Small intestine (tissue), 7 donors: ENCODE measurements at regions not wholly inside any gene's neighbourhood (a gene's known extent, or its start where the extent isn't known, plus 50 kb on each side); places are given as distances from the start of the nearest gene placed in this dataset.
"Not testable (repeated sequence)": the region's sequence is repeated elsewhere in the genome, so short reads cannot be mapped to it uniquely, and the experiment has no call there.

Experiments
- DNase-seq, 2 donors: peaks; one replicate each; pipeline versions ENCODE4 v3.0.0 to v3.0.0-alpha.2; 2013
- FAIRE-seq: peaks from 2 replicates; lab custom pipeline; 2012; peaks lifted over from hg19 to GRCh38; lab: Jason Lieb, UNC
- H3K27ac ChIP-seq, 3 donors: one replicate each; pipeline ENCODE4 v1.5.1; 2013; ENCODE audit warnings: low read length in 2 of 3, mild to moderate bottlenecking in 2 of 3, control low read depth in 1 of 3, inconsistent platforms in 1 of 3, low read depth in 1 of 3, moderate library complexity in 1 of 3
- H3K27me3 ChIP-seq, 3 donors: one replicate each; pipeline ENCODE4 v1.6.1; 2013; ENCODE audit warnings: low read length in 3 of 3, inconsistent platforms in 1 of 3; ENCODE audit not compliant: control insufficient read depth in 3 of 3, insufficient read depth in 3 of 3
- H3K36me3 ChIP-seq, 3 donors: one replicate each; pipeline ENCODE4 v1.6.1; 2013; ENCODE audit warnings: low read length in 3 of 3, inconsistent platforms in 1 of 3, low read depth in 1 of 3, mild to moderate bottlenecking in 1 of 3, moderate library complexity in 1 of 3; ENCODE audit not compliant: control insufficient read depth in 3 of 3, insufficient read depth in 2 of 3
- H3K4me1 ChIP-seq, 3 donors: one replicate each; pipeline ENCODE4 v1.6.1; 2013; ENCODE audit warnings: low read length in 2 of 3, inconsistent platforms in 1 of 3, low read depth in 1 of 3, mild to moderate bottlenecking in 1 of 3, moderate library complexity in 1 of 3; ENCODE audit not compliant: control insufficient read depth in 3 of 3, insufficient read depth in 2 of 3
- H3K4me3 ChIP-seq, 3 donors: one replicate each; pipeline ENCODE4 v1.5.1; 2013; ENCODE audit warnings: low read length in 3 of 3, control low read depth in 1 of 3, inconsistent platforms in 1 of 3, low read depth in 1 of 3, mild to moderate bottlenecking in 1 of 3, moderate library complexity in 1 of 3
- H3K9me3 ChIP-seq, 2 donors: one replicate each; pipeline ENCODE4 v1.6.1; 2013; ENCODE audit warnings: low read depth in 1 of 2, low read length in 1 of 2; ENCODE audit not compliant: control insufficient read depth in 2 of 2, insufficient read depth in 1 of 2
- WGBS, 3 donors: extraction: QIAGEN DNeasy Blood & Tissue Kit; methylation state at CpG; one replicate each; pipeline ENCODE4 v1.1.7; 2013; 5-methylcytosine and 5-hydroxymethylcytosine counted together
- donor health status: healthy with polysubstance abuse.
- donor health status: control.
- donor health status: control.
- donor health status: Bipolar disorder and iron deficiency.
- donor health status: healthy.

GRCh38 chr4:166197166-166197565 lies 324.1 kb downstream of the TLL1 start:
- Histone ChIP-seq H3K36me3 (no peaks in the 10 kb centered on the region), H3K27ac (no peak overlapping the region), H3K4me3 (no peak overlapping the region), H3K4me1 (no peaks in the 10 kb centered on the region), H3K27me3 (no peaks in the 10 kb centered on the region), H3K9me3 (no peaks in the 10 kb centered on the region)
- WGBS, 3 donors: 27 to 55% (median 40%) methylated on average over 3 of the region's 3 CpGs
- DNase-seq (no peak), FAIRE-seq (no peak)

- no peaks in the 10 kb centered on the region for H3K27me3 ChIP-seq
- 83 to 87% (median 84%) methylated on average over 6 of the region's 6 CpGs for WGBS, 3 donors
- no peaks in the 10 kb centered on the region for H3K36me3 ChIP-seq
- DNase-seq: no peak
- H3K9me3 ChIP-seq: no peaks in the 10 kb centered on the region
- no peaks in the 10 kb centered on the region for H3K4me1 ChIP-seq
- H3K27ac ChIP-seq: no peak overlapping the region
- no peak overlapping the region for H3K4me3 ChIP-seq
- FAIRE-seq: no peak
Observed at GRCh38 chr4:166198041-166198440, 325.0 kb downstream of the TLL1 start.

- WGBS, 3 donors: 80 to 87% (median 85%) methylated on average over 12 of the region's 12 CpGs
- no peak overlapping the region for H3K27ac ChIP-seq
- FAIRE-seq: no peak
- H3K9me3 ChIP-seq: no peaks in the 10 kb centered on the region
- no peaks in the 10 kb centered on the region for H3K4me1 ChIP-seq
- no peaks in the 10 kb centered on the region for H3K27me3 ChIP-seq
- no peak overlapping the region for H3K4me3 ChIP-seq
- no peak for DNase-seq
- H3K36me3 ChIP-seq: no peaks in the 10 kb centered on the region
Observed at GRCh38 chr4:166198516-166199310, 325.7 kb downstream of the TLL1 start.

GRCh38 chr4:166202991-166203390 lies 330.0 kb downstream of the TLL1 start:
- Histone ChIP-seq H3K4me1 (no peaks in the 10 kb centered on the region), H3K27me3 (no peaks in the 10 kb centered on the region), H3K36me3 (no peaks in the 10 kb centered on the region), H3K9me3 (no peaks in the 10 kb centered on the region), H3K4me3 (no peak overlapping the region), H3K27ac (no peak overlapping the region)
- no peak for FAIRE-seq
- WGBS, 3 donors: 82 to 87% (median 86%) methylated on average over 4 of the region's 4 CpGs
- no peak for DNase-seq

- not testable (repeated sequence) for H3K27me3 ChIP-seq, H3K36me3 ChIP-seq, H3K4me1 ChIP-seq, FAIRE-seq, DNase-seq, H3K4me3 ChIP-seq, H3K27ac ChIP-seq
- WGBS, 3 donors: 83 to 89% (median 87%) methylated on average over 4 of the region's 4 CpGs
- H3K9me3 ChIP-seq: peaks cover 0 to 30% of the 10 kb centered on the region in 2 donors
Observed at GRCh38 chr4:166212326-166212725, 339.3 kb downstream of the TLL1 start.

- FAIRE-seq: no peak
- Histone ChIP-seq H3K4me3 (no peak overlapping the region), H3K9me3 (peaks cover 0 to 5% of the 10 kb centered on the region in 2 donors), H3K36me3 (no peaks in the 10 kb centered on the region), H3K27ac (no peak overlapping the region), H3K27me3 (no peaks in the 10 kb centered on the region), H3K4me1 (no peaks in the 10 kb centered on the region)
- 59 to 82% (median 65%) methylated on average over 1 of the region's 1 CpG for WGBS, 3 donors
- no peak for DNase-seq
Observed at GRCh38 chr4:166222271-166222670, 349.2 kb downstream of the TLL1 start.

GRCh38 chr4:166228112-166228511 lies 355.1 kb downstream of the TLL1 start:
- Histone ChIP-seq H3K9me3 (peaks cover 0 to 14% of the 10 kb centered on the region in 2 donors), H3K36me3 (no peaks in the 10 kb centered on the region), H3K27ac (no peak overlapping the region), H3K4me3 (no peak overlapping the region), H3K27me3 (no peaks in the 10 kb centered on the region), H3K4me1 (no peaks in the 10 kb centered on the region)
- no peak for FAIRE-seq
- WGBS, 3 donors: 86 to 91% (median 91%) methylated on average over 10 of the region's 10 CpGs
- DNase-seq: no peak

GRCh38 chr4:166229799-166230198 lies 356.8 kb downstream of the TLL1 start:
- no peak overlapping the region for H3K4me3 ChIP-seq
- no peaks in the 10 kb centered on the region for H3K36me3 ChIP-seq
- H3K27me3 ChIP-seq: no peaks in the 10 kb centered on the region
- H3K9me3 ChIP-seq: peaks cover 0 to 14% of the 10 kb centered on the region in 2 donors
- H3K27ac ChIP-seq: no peak overlapping the region
- H3K4me1 ChIP-seq: no peaks in the 10 kb centered on the region
- 79 to 93% (median 89%) methylated on average over 1 of the region's 1 CpG for WGBS, 3 donors
- no peak for DNase-seq
- no peak for FAIRE-seq

- no peaks in the 10 kb centered on the region for H3K27me3 ChIP-seq
- FAIRE-seq: no peak
- WGBS, 3 donors: 81 to 88% (median 87%) methylated on average over 1 of the region's 1 CpG
Observed at GRCh38 chr4:166230841-166231240, 357.8 kb downstream of the TLL1 start.

More at GRCh38 chr4:166230841-166231240, 357.8 kb downstream of the TLL1 start:
- DNase-seq: no peak
- Histone ChIP-seq H3K36me3 (no peaks in the 10 kb centered on the region), H3K4me3 (no peak overlapping the region), H3K27ac (no peak overlapping the region), H3K9me3 (peaks cover 0 to 14% of the 10 kb centered on the region in 2 donors), H3K4me1 (no peaks in the 10 kb centered on the region)
